ENCODE measurements at regions not wholly inside any gene's neighbourhood (a gene's known extent, or its start where the extent isn't known, plus 50 kb on each side); places are given as distances from the start of the nearest gene placed in this dataset.

- no peak for DNase-seq (ENCODE audit: low spot score)
- no peak for ATAC-seq (ENCODE audit: low FRiP score)
- TF ChIP-seq, protein P1, sequence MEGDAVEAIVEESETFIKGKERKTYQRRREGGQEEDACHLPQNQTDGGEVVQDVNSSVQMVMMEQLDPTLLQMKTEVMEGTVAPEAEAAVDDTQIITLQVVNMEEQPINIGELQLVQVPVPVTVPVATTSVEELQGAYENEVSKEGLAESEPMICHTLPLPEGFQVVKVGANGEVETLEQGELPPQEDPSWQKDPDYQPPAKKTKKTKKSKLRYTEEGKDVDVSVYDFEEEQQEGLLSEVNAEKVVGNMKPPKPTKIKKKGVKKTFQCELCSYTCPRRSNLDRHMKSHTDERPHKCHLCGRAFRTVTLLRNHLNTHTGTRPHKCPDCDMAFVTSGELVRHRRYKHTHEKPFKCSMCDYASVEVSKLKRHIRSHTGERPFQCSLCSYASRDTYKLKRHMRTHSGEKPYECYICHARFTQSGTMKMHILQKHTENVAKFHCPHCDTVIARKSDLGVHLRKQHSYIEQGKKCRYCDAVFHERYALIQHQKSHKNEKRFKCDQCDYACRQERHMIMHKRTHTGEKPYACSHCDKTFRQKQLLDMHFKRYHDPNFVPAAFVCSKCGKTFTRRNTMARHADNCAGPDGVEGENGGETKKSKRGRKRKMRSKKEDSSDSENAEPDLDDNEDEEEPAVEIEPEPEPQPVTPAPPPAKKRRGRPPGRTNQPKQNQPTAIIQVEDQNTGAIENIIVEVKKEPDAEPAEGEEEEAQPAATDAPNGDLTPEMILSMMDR (IDR thresholded peaks at IDR 0.05): no peak
Measured at GRCh38 chr14:51554339-51554920, 97.3 kb upstream of the FRMD6 start.

DNA sequence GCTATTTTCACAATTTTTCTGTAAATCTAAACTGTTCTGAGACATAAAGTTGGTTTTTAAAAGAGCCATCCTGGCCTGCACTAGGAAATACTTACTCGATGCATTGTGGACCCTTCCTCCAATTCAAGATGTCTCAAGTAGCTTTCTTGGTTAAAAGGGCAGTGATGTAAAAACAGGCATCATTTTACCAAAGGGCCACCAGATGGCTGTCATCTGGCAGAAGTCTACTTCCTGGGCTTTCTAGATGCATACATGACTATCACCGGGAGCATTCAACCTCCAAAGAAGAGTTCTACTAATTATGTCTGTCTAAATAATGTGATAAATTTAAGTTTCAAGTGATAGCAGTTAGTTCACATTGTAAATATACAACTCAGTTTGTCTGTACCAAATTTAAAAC lies 96.8 kb upstream of the FRMD6 start:
- ATAC-seq (ENCODE audit: low FRiP score): no peak
- no peak for DNase-seq (ENCODE audit: low spot score)
- TF ChIP-seq, protein P1 (IDR thresholded peaks at IDR 0.05): no peak

- TF ChIP-seq, protein P1 (IDR thresholded peaks at IDR 0.05): no peak
- DNase-seq (ENCODE audit: low spot score): no peak
- ATAC-seq (ENCODE audit: low FRiP score): no peak
Measured at GRCh38 chr14:51561141-51561540, 90.6 kb upstream of the FRMD6 start.

- DNase-seq (ENCODE audit: low spot score) (no peak), ATAC-seq (ENCODE audit: low FRiP score) (no peak)
- TF ChIP-seq, protein P1 (IDR thresholded peaks at IDR 0.05): no peak
Measured at GRCh38 chr14:51562816-51563215, 88.9 kb upstream of the FRMD6 start.

- TF ChIP-seq, protein P1 (IDR thresholded peaks at IDR 0.05): no peak
- no peak for ATAC-seq (ENCODE audit: low FRiP score)
- no peak for DNase-seq (ENCODE audit: low spot score)
Measured at GRCh38 chr14:51563560-51563959, 88.2 kb upstream of the FRMD6 start.

DNA sequence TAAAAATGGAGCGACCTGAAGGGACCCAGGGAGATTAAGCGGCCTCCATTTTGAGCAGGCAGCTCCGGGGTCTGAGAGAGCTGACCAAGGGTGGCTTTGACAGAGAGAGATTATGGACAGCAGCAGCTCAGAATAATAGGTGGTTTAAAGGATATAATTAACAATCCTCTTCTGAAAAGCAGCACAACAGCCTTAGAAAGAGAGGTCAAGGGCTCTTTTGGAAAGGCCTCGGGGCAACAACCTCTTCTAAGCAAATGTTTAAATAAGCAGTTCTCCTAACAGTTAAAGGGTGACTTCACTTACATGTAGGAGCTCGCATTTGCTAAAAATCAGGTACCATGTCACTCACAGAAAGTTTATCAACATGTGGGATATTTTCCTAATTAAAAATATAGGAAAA lies 87.2 kb upstream of the FRMD6 start:
- ATAC-seq (ENCODE audit: low FRiP score) (no peak), DNase-seq (ENCODE audit: low spot score) (no peak)

More for the DNA sequence above, 87.2 kb upstream of the FRMD6 start:
- TF ChIP-seq, protein P1 (IDR thresholded peaks at IDR 0.05): no peak

Measured in omental fat pad (tissue), 3 donors.